H1 (cell line): ENCODE measurements at regions not wholly inside any gene's neighbourhood (a gene's known extent, or its start where the extent isn't known, plus 50 kb on each side); places are given as distances from the start of the nearest gene placed in this dataset.

ENCODE experiments used
- ATF3 ChIP-seq: IDR thresholded peaks from 2 replicates; pipeline ENCODE4 v1.6.1; 2011; ENCODE audit warnings: low read depth, mild to moderate bottlenecking, low read length; ENCODE audit not compliant: insufficient read depth
- CHD2 ChIP-seq: IDR thresholded peaks from 2 replicates; pipeline ENCODE4 v1.6.1; 2012; ENCODE audit warnings: low read length, improper control_type of control experiment
- GTF2F1 ChIP-seq: IDR thresholded peaks from 2 replicates; pipeline ENCODE4 v1.6.1; 2012; ENCODE audit warnings: low read depth, low read length, improper control_type of control experiment, borderline replicate concordance
- POLR2A ChIP-seq, 2 experiments: IDR thresholded peaks; 1 replicate in 1 of 2; 2 replicates in 1 of 2; pipeline ENCODE4 v1.6.1; 2011; ENCODE audit warnings: low read depth in 2 of 2, low read length in 2 of 2, mild to moderate bottlenecking in 2 of 2; ENCODE audit errors: control extremely low read depth in 1 of 2
- POLR2AphosphoS5 ChIP-seq: IDR thresholded peaks from 2 replicates; pipeline ENCODE4 v1.6.1; 2011; ENCODE audit warnings: low read depth, low read length
- SAP30 ChIP-seq: fragments of 300-600 bp; sonication (generic); IDR thresholded peaks from 2 replicates; pipeline ENCODE4 v1.7.1; 2012; ENCODE audit warnings: low read length, moderate library complexity, mild to moderate bottlenecking, inconsistent platforms; ENCODE audit not compliant: insufficient read depth, insufficient replicate concordance
- SP1 ChIP-seq: IDR thresholded peaks from 2 replicates; pipeline ENCODE4 v1.6.1; 2011; ENCODE audit warnings: low read depth, low read length
- TEAD4 ChIP-seq: IDR thresholded peaks from 2 replicates; pipeline ENCODE4 v1.6.1; 2012; ENCODE audit warnings: low read depth, low read length, inconsistent platforms, mixed read lengths
- TF ChIP-seq, protein P1 (sequence below), 3 experiments: IDR thresholded peaks; 1 replicate in 2 of 3; 2 replicates in 1 of 3; pipeline versions ENCODE4 v1.5.1 to v1.6.1; 2011; ENCODE audit warnings: low read length in 3 of 3, mild to moderate bottlenecking in 3 of 3, inconsistent platforms in 2 of 3, low read depth in 1 of 3, moderate library complexity in 1 of 3; ENCODE audit not compliant: insufficient read depth in 1 of 3; ENCODE audit errors: control extremely low read depth in 1 of 3

- TF ChIP-seq, protein P1, sequence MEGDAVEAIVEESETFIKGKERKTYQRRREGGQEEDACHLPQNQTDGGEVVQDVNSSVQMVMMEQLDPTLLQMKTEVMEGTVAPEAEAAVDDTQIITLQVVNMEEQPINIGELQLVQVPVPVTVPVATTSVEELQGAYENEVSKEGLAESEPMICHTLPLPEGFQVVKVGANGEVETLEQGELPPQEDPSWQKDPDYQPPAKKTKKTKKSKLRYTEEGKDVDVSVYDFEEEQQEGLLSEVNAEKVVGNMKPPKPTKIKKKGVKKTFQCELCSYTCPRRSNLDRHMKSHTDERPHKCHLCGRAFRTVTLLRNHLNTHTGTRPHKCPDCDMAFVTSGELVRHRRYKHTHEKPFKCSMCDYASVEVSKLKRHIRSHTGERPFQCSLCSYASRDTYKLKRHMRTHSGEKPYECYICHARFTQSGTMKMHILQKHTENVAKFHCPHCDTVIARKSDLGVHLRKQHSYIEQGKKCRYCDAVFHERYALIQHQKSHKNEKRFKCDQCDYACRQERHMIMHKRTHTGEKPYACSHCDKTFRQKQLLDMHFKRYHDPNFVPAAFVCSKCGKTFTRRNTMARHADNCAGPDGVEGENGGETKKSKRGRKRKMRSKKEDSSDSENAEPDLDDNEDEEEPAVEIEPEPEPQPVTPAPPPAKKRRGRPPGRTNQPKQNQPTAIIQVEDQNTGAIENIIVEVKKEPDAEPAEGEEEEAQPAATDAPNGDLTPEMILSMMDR (IDR thresholded peaks at IDR 0.05; ENCODE audit: control extremely low read depth in 1 of 3, insufficient read depth in 1 of 3, low read depth in 1 of 3, low read length in 3 of 3), result no peak
- no peak for TF ChIP-seq CHD2
- TF ChIP-seq POLR2A (IDR thresholded peaks at IDR 0.05; ENCODE audit: control extremely low read depth in 1 of 2, low read depth in 2 of 2, low read length in 2 of 2), result no peak
- no peak for TF ChIP-seq SP1
- TF ChIP-seq SAP30, result no peak
- no peak for TF ChIP-seq TEAD4
- no peak for TF ChIP-seq ATF3
- no peak for TF ChIP-seq POLR2AphosphoS5
- no peak for TF ChIP-seq GTF2F1
Measured at GRCh38 chr3:8312685-8313084, 188.9 kb upstream of the LMCD1 start.
